SK-N-SH treated with all-trans-retinoic acid at 6 μM for 48 hours (cell line): ENCODE measurements at regions not wholly inside any gene's neighbourhood (a gene's known extent, or its start where the extent isn't known, plus 50 kb on each side); places are given as distances from the start of the nearest gene placed in this dataset.
"Not testable (repeated sequence)": the region's sequence is repeated elsewhere in the genome, so short reads cannot be mapped to it uniquely, and the experiment has no call there.

Experiments
- ATAC-seq: fragments of 200-7000 bp; cut with Tn5 transposase; 3 replicates; pipeline ENCODE4 v1.9.1; 2020; ENCODE audit warnings: mild to moderate bottlenecking, moderate library complexity
- ARNTL ChIP-seq: fragments of 450-650 bp; formaldehyde crosslinking; IDR thresholded peaks from 2 replicates; pipeline ENCODE4 v1.5.0; 2020; ENCODE audit warnings: low read depth, mild to moderate bottlenecking, moderate library complexity, borderline replicate concordance
- CREB5 ChIP-seq: fragments of 250-450 bp; sonication (Bioruptor Pico); IDR thresholded peaks from 2 replicates; pipeline ENCODE4 v1.5.1; 2020; ENCODE audit warnings: low read depth, mild to moderate bottlenecking, moderate library complexity
- CSDC2 ChIP-seq: fragments of 250-450 bp; sonication (Bioruptor Pico); IDR thresholded peaks from 2 replicates; pipeline ENCODE4 v1.5.0; 2020; ENCODE audit warnings: mild to moderate bottlenecking, moderate library complexity
- CSRNP3 ChIP-seq: fragments of 250-450 bp; sonication (Bioruptor Pico); IDR thresholded peaks from 2 replicates; pipeline ENCODE4 v1.5.1; 2021; ENCODE audit warnings: mild to moderate bottlenecking, moderate library complexity
- ISL1 ChIP-seq: fragments of 250-450 bp; sonication (Bioruptor Pico); IDR thresholded peaks from 2 replicates; pipeline ENCODE4 v2.1.2; 2022; ENCODE audit warnings: mild to moderate bottlenecking, moderate library complexity
- OSR1 ChIP-seq: fragments of 250-450 bp; sonication (Bioruptor Pico); IDR thresholded peaks from 2 replicates; pipeline ENCODE4 v1.8.0; 2022; ENCODE audit warnings: moderate library complexity, mild to moderate bottlenecking, inconsistent platforms
- PATZ1 ChIP-seq: fragments of 250-450 bp; sonication (Bioruptor Pico); IDR thresholded peaks from 2 replicates; pipeline ENCODE4 v1.8.0; 2020; ENCODE audit warnings: mild to moderate bottlenecking, moderate library complexity, borderline replicate concordance
- POU6F1 ChIP-seq: fragments of 250-450 bp; sonication (Bioruptor Pico); IDR thresholded peaks from 2 replicates; pipeline ENCODE4 v1.8.0; 2021; ENCODE audit warnings: low read depth, mild to moderate bottlenecking, moderate library complexity, borderline replicate concordance
- PPARA ChIP-seq: fragments of 250-450 bp; sonication (Bioruptor Pico); IDR thresholded peaks from 2 replicates; pipeline ENCODE4 v1.5.0; 2020; ENCODE audit warnings: mild to moderate bottlenecking, borderline replicate concordance
- RARB ChIP-seq: fragments of 250-450 bp; sonication (Bioruptor Pico); IDR thresholded peaks from 2 replicates; pipeline ENCODE4 v1.8.0; 2021; ENCODE audit warnings: mild to moderate bottlenecking, moderate library complexity
- SNAI2 ChIP-seq: fragments of 250-450 bp; sonication (Bioruptor Pico); IDR thresholded peaks from 2 replicates; pipeline ENCODE4 v1.5.0; 2020; ENCODE audit warnings: mild to moderate bottlenecking, moderate library complexity
- TCF4 ChIP-seq: fragments of 250-450 bp; sonication (Bioruptor Pico); IDR thresholded peaks from 2 replicates; pipeline ENCODE4 v1.8.0; 2021; ENCODE audit warnings: mild to moderate bottlenecking, moderate library complexity, borderline replicate concordance
- TOX ChIP-seq: fragments of 250-450 bp; sonication (Bioruptor Pico); IDR thresholded peaks from 2 replicates; pipeline ENCODE4 v1.8.0; 2021; ENCODE audit warnings: mild to moderate bottlenecking, moderate library complexity, borderline replicate concordance
- TSHZ2 ChIP-seq: fragments of 250-450 bp; sonication (Bioruptor Pico); IDR thresholded peaks from 2 replicates; pipeline ENCODE4 v1.5.0; 2020; ENCODE audit warnings: mild to moderate bottlenecking, moderate library complexity
- ZFP3 ChIP-seq: fragments of 250-450 bp; sonication (Bioruptor Pico); IDR thresholded peaks from 2 replicates; pipeline ENCODE4 v1.5.0; 2020; ENCODE audit warnings: mild to moderate bottlenecking, moderate library complexity
- ZFP30 ChIP-seq: fragments of 450-650 bp; formaldehyde crosslinking; IDR thresholded peaks from 2 replicates; pipeline ENCODE4 v1.5.0; 2022; ENCODE audit warnings: mild to moderate bottlenecking, moderate library complexity
- ZNF565 ChIP-seq: fragments of 450-650 bp; formaldehyde crosslinking; conservative IDR thresholded peaks from 2 replicates; pipeline ENCODE4 v1.5.0; 2020; ENCODE audit warnings: low read depth, mild to moderate bottlenecking, moderate library complexity
- ZNF70 ChIP-seq: fragments of 450-650 bp; formaldehyde crosslinking; IDR thresholded peaks from 2 replicates; pipeline ENCODE4 v1.5.0; 2020; ENCODE audit warnings: mild to moderate bottlenecking, moderate library complexity
- ZNF8 ChIP-seq: fragments of 450-650 bp; formaldehyde crosslinking; IDR thresholded peaks from 2 replicates; pipeline ENCODE4 v1.5.0; 2020; ENCODE audit warnings: mild to moderate bottlenecking, moderate library complexity

GRCh38 chr5:58299256-58299655, 160.6 kb downstream of the PLK2 start (continued):
- TF ChIP-seq TSHZ2 (no peak), ISL1 (no peak), CSDC2 (CRISPR knock-in tag) (no peak), TCF4 (CRISPR knock-in tag) (no peak), ZFP3 (CRISPR knock-in tag) (no peak), ZNF70 (no peak), CSRNP3 (CRISPR knock-in tag) (no peak), ZFP30 (no peak)
- TF ChIP-seq, all 23 proteins: peak for 0

- peak; percentile 67 for ATAC-seq
- TF ChIP-seq ZNF565 (CRISPR knock-in tag) (no peak), PATZ1 (no peak), ZFP30 (no peak), ARNTL (CRISPR knock-in tag) (no peak), OSR1 (no peak), CREB5 (CRISPR knock-in tag) (no peak), TOX (CRISPR knock-in tag) (no peak), ZNF8 (CRISPR knock-in tag) (no peak), ZNF70 (no peak), CSDC2 (CRISPR knock-in tag) (no peak), RARB (CRISPR knock-in tag) (no peak), POU6F1 (CRISPR knock-in tag) (no peak), SNAI2 (CRISPR knock-in tag) (no peak), PPARA (CRISPR knock-in tag) (no peak), CSRNP3 (CRISPR knock-in tag) (no peak), ISL1 (no peak)
Measured at GRCh38 chr5:58294598-58295305, 165.1 kb downstream of the PLK2 start.

GRCh38 chr5:58288275-58288674, 171.6 kb downstream of the PLK2 start:
- ATAC-seq = not testable (repeated sequence)
